Liver (tissue), 8 donors: ENCODE measurements at regions not wholly inside any gene's neighbourhood (a gene's known extent, or its start where the extent isn't known, plus 50 kb on each side); places are given as distances from the start of the nearest gene placed in this dataset.

Experiments
- DNase-seq: peaks from one replicate; pipeline ENCODE4 v3.0.0-alpha.2; 2017; ENCODE audit warnings: low spot score
- H3K27ac ChIP-seq, 2 donors: one replicate each; pipeline ENCODE4 v1.7.0; 2013; ENCODE audit warnings: inconsistent platforms in 2 of 2, low read length in 2 of 2, control low read depth in 1 of 2, low read depth in 1 of 2, mild to moderate bottlenecking in 1 of 2
- H3K27me3 ChIP-seq, 4 donors: one replicate each; pipeline versions ENCODE4 v1.6.1 to v1.7.0; 2013; ENCODE audit warnings: low read length in 3 of 4, inconsistent platforms in 1 of 4, mild to moderate bottlenecking in 1 of 4, moderate library complexity in 1 of 4; ENCODE audit not compliant: control insufficient read depth in 4 of 4, insufficient read depth in 4 of 4
- H3K36me3 ChIP-seq, 4 donors: one replicate each; pipeline versions ENCODE4 v1.6.1 to v1.7.0; 2013; ENCODE audit warnings: low read length in 3 of 4, mild to moderate bottlenecking in 3 of 4, low read depth in 1 of 4, moderate library complexity in 1 of 4; ENCODE audit not compliant: control insufficient read depth in 4 of 4, insufficient read depth in 3 of 4
- H3K4me1 ChIP-seq, 4 donors: one replicate each; pipeline versions ENCODE4 v1.6.1 to v1.7.0; 2013; ENCODE audit warnings: low read length in 3 of 4, mild to moderate bottlenecking in 3 of 4, moderate library complexity in 1 of 4; ENCODE audit not compliant: control insufficient read depth in 4 of 4, insufficient read depth in 4 of 4
- H3K4me3 ChIP-seq, 3 donors: one replicate each; pipeline versions ENCODE4 v1.6.1 to v1.7.0; 2013; ENCODE audit warnings: low read length in 3 of 3, control low read depth in 1 of 3, low read depth in 1 of 3, mild to moderate bottlenecking in 1 of 3
- H3K9ac ChIP-seq, 2 donors: one replicate each; pipeline ENCODE4 v1.7.0; 2013; ENCODE audit warnings: low read length in 2 of 2, mild to moderate bottlenecking in 2 of 2, moderate library complexity in 2 of 2, control low read depth in 1 of 2, low read depth in 1 of 2
- H3K9me3 ChIP-seq, 4 donors: one replicate each; pipeline versions ENCODE4 v1.6.1 to v1.7.0; 2013; ENCODE audit warnings: low read length in 3 of 4; ENCODE audit not compliant: control insufficient read depth in 4 of 4
- ATF3 ChIP-seq: IDR thresholded peaks from 2 replicates; pipeline ENCODE4 v1.6.1; 2016; ENCODE audit warnings: antibody characterized with exemption
- CTCF ChIP-seq: fragments of 150-350 bp; IDR thresholded peaks from 2 replicates; pipeline ENCODE4 v1.5.1; 2017; ENCODE audit warnings: improper control_type of control experiment, low read depth, low read length; ENCODE audit not compliant: missing input control
- EGR1 ChIP-seq, 2 donors: IDR thresholded peaks; 2 replicates each; pipeline ENCODE4 v1.6.1; 2016 to 2018; ENCODE audit warnings: antibody characterized with exemption in 2 of 2, low read depth in 2 of 2
- FOXA1 ChIP-seq: IDR thresholded peaks from 2 replicates; pipeline ENCODE4 v1.6.1; 2016; ENCODE audit warnings: antibody characterized with exemption
- FOXA2 ChIP-seq: IDR thresholded peaks from 2 replicates; pipeline ENCODE4 v1.6.1; 2016; ENCODE audit warnings: antibody characterized with exemption
- GABPA ChIP-seq, 2 donors: IDR thresholded peaks in 1 of 2; conservative IDR thresholded peaks in 1 of 2; 2 replicates each; pipeline ENCODE4 v1.6.1; 2016; ENCODE audit warnings: antibody characterized with exemption in 2 of 2, mild to moderate bottlenecking in 1 of 2, moderate library complexity in 1 of 2
- HNF4A ChIP-seq, 2 donors: conservative IDR thresholded peaks; 2 replicates each; pipeline ENCODE4 v1.6.1; 2016; ENCODE audit warnings: antibody characterized with exemption in 2 of 2, mild to moderate bottlenecking in 2 of 2
- HNF4G ChIP-seq: IDR thresholded peaks from 2 replicates; pipeline ENCODE4 v1.6.1; 2016; ENCODE audit warnings: antibody characterized with exemption
- JUND ChIP-seq, 2 donors: IDR thresholded peaks; 2 replicates each; pipeline ENCODE4 v1.6.1; 2016; ENCODE audit warnings: antibody characterized with exemption in 2 of 2
- MAX ChIP-seq: IDR thresholded peaks from 2 replicates; pipeline ENCODE4 v1.6.1; 2016; ENCODE audit warnings: antibody characterized with exemption
- NR2F2 ChIP-seq: IDR thresholded peaks from 2 replicates; pipeline ENCODE4 v1.6.1; 2016; ENCODE audit warnings: antibody characterized with exemption
- RAD21 ChIP-seq, 2 donors: IDR thresholded peaks; 2 replicates each; pipeline ENCODE4 v1.6.1; 2016; ENCODE audit warnings: antibody characterized with exemption in 2 of 2, mild to moderate bottlenecking in 2 of 2
- REST ChIP-seq: IDR thresholded peaks from 2 replicates; pipeline ENCODE4 v1.6.1; 2016; ENCODE audit warnings: antibody characterized with exemption, mild to moderate bottlenecking
- RXRA ChIP-seq, 2 donors: IDR thresholded peaks; 2 replicates each; pipeline ENCODE4 v1.6.1; 2017 to 2018; ENCODE audit warnings: antibody characterized with exemption in 2 of 2, mild to moderate bottlenecking in 1 of 2
- SP1 ChIP-seq: IDR thresholded peaks from 2 replicates; pipeline ENCODE4 v1.6.1; 2018; ENCODE audit warnings: antibody characterized with exemption, mild to moderate bottlenecking
- TAF1 ChIP-seq: conservative IDR thresholded peaks from 2 replicates; pipeline ENCODE4 v1.6.1; 2016; ENCODE audit warnings: antibody characterized with exemption, mild to moderate bottlenecking
- YY1 ChIP-seq: IDR thresholded peaks from 2 replicates; pipeline ENCODE4 v1.6.1; 2016; ENCODE audit warnings: antibody characterized with exemption, mild to moderate bottlenecking
- ZBTB33 ChIP-seq: IDR thresholded peaks from 2 replicates; pipeline ENCODE4 v1.6.1; 2016; ENCODE audit warnings: antibody characterized with exemption
- WGBS: extraction: QIAGEN DNeasy Blood & Tissue Kit; methylation state at CpG from one replicate; pipeline ENCODE4 v1.1.7; 2013; 5-methylcytosine and 5-hydroxymethylcytosine counted together
- donor health status: healthy.
- donor health status: healthy.
- donor health status: healthy.
- donor health status: healthy.
- donor health status: healthy.

- no peaks in the 10 kb centered on the region for H3K36me3 ChIP-seq
- DNase-seq: no peak
- H3K27ac ChIP-seq: no peak overlapping the region
- no peaks in the 10 kb centered on the region for H3K9me3 ChIP-seq
- 89% methylated on average over 1 of the region's 1 CpG for WGBS
- no peak overlapping the region for H3K9ac ChIP-seq
- no peaks in the 10 kb centered on the region for H3K27me3 ChIP-seq
- H3K4me3 ChIP-seq: no peak overlapping the region
- no peaks in the 10 kb centered on the region for H3K4me1 ChIP-seq
- TF ChIP-seq ATF3: no peak
- no peak for TF ChIP-seq RXRA (IDR thresholded peaks at IDR 0.05)
- no peak for TF ChIP-seq REST
- no peak for TF ChIP-seq JUND (IDR thresholded peaks at IDR 0.05)
- no peak for TF ChIP-seq HNF4A (conservative IDR thresholded peaks at IDR 0.05)
- TF ChIP-seq HNF4G: no peak
- no peak for TF ChIP-seq RAD21 (IDR thresholded peaks at IDR 0.05)
- no peak for TF ChIP-seq MAX
- TF ChIP-seq SP1: no peak
- TF ChIP-seq FOXA2: no peak
- no peak for TF ChIP-seq CTCF
- TF ChIP-seq NR2F2: no peak
- TF ChIP-seq FOXA1: no peak
- TF ChIP-seq YY1: no peak
- no peak for TF ChIP-seq TAF1
- no peak for TF ChIP-seq EGR1 (IDR thresholded peaks at IDR 0.05; ENCODE audit: low read depth in 2 of 2)
- TF ChIP-seq GABPA (IDR thresholded peaks at IDR 0.05 in 1 of 2, conservative IDR thresholded peaks at IDR 0.05 in 1 of 2): no peak
Measured at GRCh38 chr6:40946738-40947301, 92.2 kb downstream of the UNC5CL start.

- H3K36me3 ChIP-seq: no peaks in the 10 kb centered on the region
- no peaks in the 10 kb centered on the region for H3K4me1 ChIP-seq
- H3K9me3 ChIP-seq: no peaks in the 10 kb centered on the region
- no peak overlapping the region for H3K4me3 ChIP-seq
- H3K27me3 ChIP-seq: no peaks in the 10 kb centered on the region
- no peak overlapping the region for H3K27ac ChIP-seq
- no peak for DNase-seq
- no peak overlapping the region for H3K9ac ChIP-seq
- 81% methylated on average over 2 of the region's 2 CpGs for WGBS
- no peak for TF ChIP-seq SP1
- TF ChIP-seq CTCF: no peak
- TF ChIP-seq RXRA (IDR thresholded peaks at IDR 0.05): no peak
- TF ChIP-seq TAF1: no peak
- TF ChIP-seq ZBTB33: no peak
- no peak for TF ChIP-seq GABPA (IDR thresholded peaks at IDR 0.05 in 1 of 2, conservative IDR thresholded peaks at IDR 0.05 in 1 of 2)
- no peak for TF ChIP-seq FOXA2
- TF ChIP-seq REST: no peak
- no peak for TF ChIP-seq YY1
- no peak for TF ChIP-seq NR2F2
- no peak for TF ChIP-seq MAX
Measured at GRCh38 chr6:40937491-40937890, 101.5 kb downstream of the UNC5CL start.
